H4 (cell line): ENCODE measurements at regions not wholly inside any gene's neighbourhood (a gene's known extent, or its start where the extent isn't known, plus 50 kb on each side); places are given as distances from the start of the nearest gene placed in this dataset.
"Not testable (repeated sequence)": the region's sequence is repeated elsewhere in the genome, so short reads cannot be mapped to it uniquely, and the experiment has no call there.

Source experiments
- DNase-seq: peaks from one replicate; pipeline ENCODE4 v3.0.0-alpha.2; 2015; ENCODE audit warnings: low spot score

DNA sequence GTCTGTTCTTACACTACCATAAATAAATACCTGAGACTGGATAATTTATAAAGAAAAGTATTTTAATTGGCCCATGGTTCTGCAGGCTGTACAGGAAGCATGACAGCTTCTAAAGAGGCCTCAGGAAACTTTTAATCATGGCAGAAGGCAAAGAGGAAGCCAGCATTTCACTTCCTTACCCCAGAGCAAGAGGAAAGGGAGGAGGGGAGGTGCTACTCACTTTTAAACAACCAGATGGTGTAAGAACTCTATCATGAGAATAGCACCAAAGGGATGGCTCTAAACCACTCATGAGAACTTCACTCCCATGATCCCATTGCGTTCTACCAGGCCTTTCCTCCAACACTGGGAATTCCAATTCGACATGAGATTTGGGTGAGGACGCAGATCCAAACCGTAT lies 344.4 kb upstream of the SLC39A10 start:
- no peak for DNase-seq

DNA sequence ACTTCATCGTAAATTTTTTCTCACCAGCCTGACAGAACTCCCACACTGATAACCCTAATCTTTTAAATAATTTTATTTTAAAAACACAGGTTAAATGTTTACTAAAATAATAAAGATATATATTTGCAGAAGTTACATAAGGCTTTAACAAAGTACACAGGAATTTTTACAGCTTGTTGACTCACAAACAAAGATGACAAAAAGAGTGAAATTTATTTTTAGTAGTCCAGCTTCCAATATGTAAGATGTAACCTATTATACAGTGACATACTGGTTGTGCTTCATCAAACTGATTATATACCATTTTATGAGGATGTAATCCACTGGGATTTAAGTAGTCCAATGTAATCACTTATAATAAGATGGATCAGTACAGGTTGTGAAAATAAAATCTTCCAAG lies 348.9 kb upstream of the SLC39A10 start:
- DNase-seq = no peak

DNA sequence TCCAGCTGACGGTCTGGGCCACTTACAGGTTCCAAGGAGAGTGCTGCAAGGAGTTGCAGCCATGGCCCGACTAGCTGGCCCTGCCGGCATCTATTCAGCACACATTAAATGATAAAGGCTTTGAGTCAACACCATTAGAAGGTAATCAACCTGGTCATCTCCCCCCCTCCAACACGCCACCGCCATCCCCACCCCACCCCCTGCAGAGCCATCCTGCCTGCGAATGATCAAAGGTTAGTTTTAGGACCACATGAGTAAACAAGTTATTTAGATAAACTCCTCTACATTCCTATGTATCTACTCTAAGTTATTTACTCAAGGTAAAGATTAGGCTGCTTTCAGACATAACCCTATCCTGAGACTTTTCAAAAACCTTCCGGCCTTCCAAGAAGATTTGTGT lies 349.3 kb upstream of the SLC39A10 start:
- DNase-seq = no peak

DNA sequence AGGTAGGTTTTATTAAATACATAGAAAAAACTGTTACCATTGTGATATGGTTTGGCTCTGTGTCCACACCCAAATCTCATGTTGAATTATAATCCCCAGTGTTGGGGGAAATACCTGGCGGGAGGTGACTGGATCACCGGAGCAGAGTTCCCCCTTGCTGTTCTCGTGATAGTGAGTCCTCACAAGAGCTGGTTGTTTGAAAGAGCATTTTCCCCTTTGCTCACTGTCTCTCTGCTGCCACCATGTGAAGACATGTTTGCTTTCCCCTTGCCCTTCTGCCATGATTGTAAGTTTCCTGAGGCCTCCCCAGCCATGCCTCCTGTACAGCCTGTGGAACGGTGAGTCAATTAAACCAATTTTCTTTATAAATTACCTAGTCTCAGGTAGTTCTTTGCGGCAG lies 352.7 kb upstream of the SLC39A10 start:
- peak; percentile 51 for DNase-seq

DNA sequence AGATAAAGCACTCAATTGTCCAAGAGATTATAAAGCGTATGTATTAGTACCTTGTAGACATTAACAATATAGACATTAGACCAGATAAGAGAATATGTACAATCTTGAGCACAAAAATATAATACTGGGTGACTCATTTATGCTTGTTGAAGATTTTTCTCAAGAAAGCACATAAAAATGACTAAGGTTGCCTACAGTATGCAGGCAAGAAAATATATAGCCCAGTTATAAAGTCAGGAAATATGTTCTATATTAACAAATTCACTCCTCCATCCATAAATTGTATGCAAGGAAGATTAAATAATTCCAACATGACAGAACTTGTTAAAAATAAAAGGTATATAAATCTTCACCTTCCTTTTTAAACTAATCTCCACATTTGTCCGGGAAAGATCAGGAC lies 356.4 kb upstream of the SLC39A10 start:
- no peak for DNase-seq

GRCh38 chr2:195299600-195299999 lies 357.4 kb upstream of the SLC39A10 start:
- DNase-seq = no peak

DNA sequence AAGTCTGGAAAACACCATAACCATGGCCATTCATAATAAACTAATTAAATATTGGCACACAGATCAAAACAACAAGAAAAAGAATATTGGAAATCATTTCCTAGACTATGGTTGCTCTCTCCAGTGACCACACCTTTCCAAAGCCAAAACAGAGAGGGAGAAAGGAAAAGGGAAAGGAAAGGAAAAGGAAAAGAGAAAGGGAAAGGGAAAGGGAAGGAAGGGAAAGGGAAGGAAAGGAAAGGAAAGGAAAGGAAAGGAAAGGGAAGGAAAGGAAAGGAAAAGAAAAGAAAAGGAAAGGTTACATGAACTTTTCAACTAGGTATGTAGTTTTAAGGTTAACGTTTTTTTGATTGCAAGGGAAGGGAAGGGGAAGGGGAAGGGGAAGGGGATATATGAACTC lies 360.5 kb upstream of the SLC39A10 start:
- DNase-seq = no peak

GRCh38 chr2:195289081-195289480 lies 367.9 kb upstream of the SLC39A10 start:
- no peak for DNase-seq

DNA sequence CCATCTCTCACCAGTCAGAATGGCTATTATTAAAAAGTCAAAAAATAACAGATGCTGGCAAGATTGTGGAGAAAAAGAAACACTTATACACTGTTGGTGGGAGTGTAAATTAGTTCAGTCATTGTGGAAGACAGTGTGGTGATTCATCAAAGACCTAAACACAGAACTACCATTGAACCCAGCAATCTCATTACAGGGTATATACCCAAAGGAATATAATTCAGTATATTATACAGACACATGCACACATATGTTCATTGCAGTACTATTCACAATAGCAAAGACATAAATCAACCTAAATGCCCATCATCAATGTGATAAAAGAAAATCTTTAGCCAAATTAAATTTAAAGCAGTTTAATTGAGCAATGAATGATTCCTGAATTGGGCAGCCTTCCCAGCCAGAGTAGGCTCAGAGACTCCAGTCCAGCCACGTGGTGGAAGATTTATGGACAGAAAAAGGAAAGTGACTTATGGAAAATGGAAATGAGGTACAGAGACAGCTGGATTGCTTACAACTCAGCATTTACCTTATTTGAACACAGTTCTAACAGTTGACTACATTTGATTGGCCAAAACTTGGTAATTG lies 377.1 kb upstream of the SLC39A10 start:
- DNase-seq = no peak

- DNase-seq = no peak
These were observed 386.5 kb upstream of the SLC39A10 start for GRCh38 chr2:195270466-195271039.

DNA sequence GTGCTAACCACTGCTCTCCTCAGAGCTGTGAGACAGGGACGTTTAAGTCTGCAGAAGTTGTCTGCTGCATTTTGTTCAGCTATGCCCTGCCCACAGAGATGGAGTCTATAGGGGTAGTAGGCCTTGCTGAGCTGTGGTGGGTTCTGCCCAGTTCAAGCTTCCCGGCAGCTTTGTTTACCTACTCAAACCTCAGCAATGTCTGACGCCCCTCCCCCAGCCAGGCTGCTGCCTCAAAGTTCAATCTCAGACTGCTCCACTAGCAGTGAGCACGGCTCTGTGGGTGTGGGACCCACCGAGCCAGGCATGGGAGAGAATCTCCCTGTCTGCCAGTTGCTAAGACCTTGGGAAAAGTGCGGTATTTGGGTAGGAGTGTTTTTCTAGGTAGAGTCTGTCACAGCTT lies 387.8 kb upstream of the SLC39A10 start:
- no peak for DNase-seq

- DNase-seq = no peak
These were observed 399.0 kb upstream of the SLC39A10 start for GRCh38 chr2:195257979-195258378.

- DNase-seq = no peak
These were observed 405.0 kb upstream of the SLC39A10 start for GRCh38 chr2:195252018-195252417.

DNA sequence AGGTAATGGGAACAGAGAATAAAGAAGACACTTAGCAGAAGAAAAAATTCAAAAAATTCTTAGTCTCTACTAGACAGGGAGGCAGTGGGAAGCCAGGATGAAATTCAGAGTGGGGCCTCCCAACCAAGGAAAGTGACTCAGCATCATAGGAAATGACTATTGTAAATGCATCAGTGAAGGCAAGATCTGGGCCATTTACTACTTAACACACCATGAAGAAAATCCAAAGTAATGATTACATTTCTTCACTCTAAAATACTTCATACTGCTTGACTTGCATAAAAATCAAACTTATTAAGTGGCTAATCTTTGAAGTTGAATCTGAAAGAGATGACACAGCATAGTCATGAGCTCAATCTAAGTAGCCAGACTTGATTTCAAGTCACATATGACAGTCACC lies 405.8 kb upstream of the SLC39A10 start:
- DNase-seq = no peak

GRCh38 chr2:195238826-195239225 lies 418.2 kb upstream of the SLC39A10 start:
- DNase-seq = no peak

DNA sequence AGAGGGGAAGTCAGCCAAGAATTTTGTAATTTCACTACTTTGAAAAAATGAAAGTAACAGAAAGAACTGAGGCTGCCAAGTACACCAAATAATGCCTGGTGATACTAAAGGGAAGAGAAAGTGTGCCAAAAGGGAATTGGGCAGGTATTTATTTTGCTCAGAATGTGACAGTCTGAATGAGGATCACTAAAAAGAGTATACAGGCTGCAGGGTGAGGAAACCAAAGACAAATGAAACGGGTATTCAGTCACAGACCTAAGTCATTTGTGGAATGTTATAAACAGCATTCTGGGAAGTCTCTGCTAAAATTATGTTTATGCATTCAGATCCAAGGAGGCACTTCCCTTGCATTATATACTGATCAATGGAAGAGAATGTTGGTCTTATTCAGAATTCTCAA lies 418.6 kb upstream of the SLC39A10 start:
- DNase-seq = no peak

GRCh38 chr2:195228547-195228946 lies 428.5 kb upstream of the SLC39A10 start:
- not testable (repeated sequence) for DNase-seq

- no peak for DNase-seq
These were observed 443.0 kb upstream of the SLC39A10 start for GRCh38 chr2:195214072-195214471.

GRCh38 chr2:195212586-195212985 lies 444.4 kb upstream of the SLC39A10 start:
- no peak for DNase-seq

DNA sequence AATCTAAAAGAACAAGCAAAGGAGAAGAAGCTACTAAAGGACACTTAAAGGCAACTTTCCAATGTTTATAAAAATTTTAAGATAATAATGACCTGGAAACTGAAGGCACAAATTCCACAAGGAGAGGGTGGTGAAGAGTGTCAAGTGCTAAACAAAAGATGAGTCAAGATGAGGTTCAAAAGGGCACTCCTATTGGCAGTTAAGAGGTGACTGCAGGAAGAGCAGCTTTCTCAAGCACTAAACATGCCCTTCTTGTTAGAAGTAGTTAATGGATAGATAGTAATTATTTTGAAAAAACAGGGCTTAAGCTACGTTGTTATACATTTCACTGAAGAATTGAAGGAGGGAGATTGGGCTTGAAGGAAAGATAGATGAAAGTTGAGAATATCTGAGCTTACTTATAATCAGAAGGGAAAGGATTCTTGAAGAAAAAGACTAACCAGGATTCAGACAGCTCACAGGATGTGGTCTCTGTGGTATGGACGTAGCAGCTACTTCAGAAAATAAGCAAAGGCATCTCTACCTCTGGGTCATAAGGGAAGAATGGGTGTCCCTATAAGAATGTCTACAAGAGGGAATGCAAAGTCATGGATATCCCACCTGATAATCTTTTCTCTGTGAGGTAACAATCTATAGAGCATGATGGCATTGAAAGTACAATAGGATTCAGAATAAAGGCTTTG lies 454.7 kb upstream of the SLC39A10 start:
- peak; percentile 41 for DNase-seq

GRCh38 chr2:195199864-195200263 lies 457.2 kb upstream of the SLC39A10 start:
- DNase-seq = no peak

GRCh38 chr2:195181059-195181705 lies 475.8 kb upstream of the SLC39A10 start:
- DNase-seq = no peak

- no peak for DNase-seq
These were observed 488.7 kb upstream of the SLC39A10 start for GRCh38 chr2:195168369-195168768.
